HepG2 (cell line): ENCODE measurements at regions not wholly inside any gene's neighbourhood (a gene's known extent, or its start where the extent isn't known, plus 50 kb on each side); places are given as distances from the start of the nearest gene placed in this dataset.

ENCODE experiments used
- ATAC-seq: fragments of 200-7000 bp; cut with Tn5 transposase; 3 replicates; pipeline ENCODE4 v1.9.1; 2020; ENCODE audit warnings: mild to moderate bottlenecking, moderate library complexity
- BruUV-seq: library from RNA; stranded (reverse); fragments of 400-500 nt; replicated peaks from 2 replicates; lab custom pipeline; 2021; lab: Mats Ljungman, UMichigan
- CTCF ChIA-PET: fragments of 300-600 bp; formaldehyde crosslinking; extraction: SDS; loops from one replicate; lab custom pipeline; 2021; ENCODE audit warnings: low total read pairs, inconsistent platforms, low intra/inter-chr PET ratio; lab: Yijun Ruan, JAX
- POLR2A ChIA-PET: fragments of 350-600 bp; sonication (Branson Sonifier 250); formaldehyde crosslinking; loops from one replicate; lab custom pipeline; 2020; ENCODE audit warnings: antibody characterized with exemption, inconsistent platforms; lab: Yijun Ruan, JAX
- DNase-seq: peaks from one replicate; pipeline ENCODE4 v3.0.0-alpha.2; 2015; ENCODE audit warnings: low spot score
- FAIRE-seq: peaks from 3 replicates; lab custom pipeline; 2011; peaks lifted over from hg19 to GRCh38; lab: Jason Lieb, UNC
- H2AFZ ChIP-seq: one replicate; pipeline ENCODE4 v1.6.1; 2011; ENCODE audit warnings: low read length, inconsistent platforms
- H3K27ac ChIP-seq: fragments of 300-600 bp; 3 replicates; pipeline ENCODE4 v1.8.0; 2011; ENCODE audit warnings: mixed run types, mild to moderate bottlenecking, mixed read lengths, low read length, inconsistent platforms; ENCODE audit not compliant: insufficient read depth; ENCODE audit errors: extremely low read length
- H3K27me3 ChIP-seq, 2 experiments: fragments of 200-600 bp in 1 of 2; 2 replicates in 1 of 2; 3 replicates in 1 of 2; pipeline versions ENCODE4 v1.6.0 to v1.8.0; 2011; ENCODE audit warnings: low read length in 2 of 2, mild to moderate bottlenecking in 2 of 2, moderate library complexity in 2 of 2, inconsistent platforms in 1 of 2; ENCODE audit not compliant: insufficient read depth in 2 of 2, control insufficient read depth in 1 of 2
- H3K36me3 ChIP-seq, 2 experiments: fragments of 200-600 bp in 1 of 2; replicated peaks in 1 of 2; 2 replicates in 1 of 2; 3 replicates in 1 of 2; pipeline versions ENCODE4 v1.5.1 to v1.8.0; 2011; ENCODE audit warnings: low read length in 2 of 2, inconsistent platforms in 1 of 2; ENCODE audit not compliant: insufficient read depth in 2 of 2, control insufficient read depth in 1 of 2
- H3K4me1 ChIP-seq: 2 replicates; pipeline ENCODE4 v1.5.1; 2012; ENCODE audit warnings: low read length, inconsistent platforms; ENCODE audit not compliant: insufficient read depth
- H3K4me2 ChIP-seq: 2 replicates; pipeline ENCODE4 v1.6.0; 2011; ENCODE audit warnings: low read depth, low read length, inconsistent platforms
- H3K4me3 ChIP-seq, 3 experiments: fragments of 200-600 bp in 1 of 3; sonication (generic), shearing (Covaris generic) in 1 of 3; replicated peaks in 1 of 3; 2 replicates each; pipeline ENCODE4 v1.5.1; 2011 to 2016; ENCODE audit warnings: low read length in 3 of 3, inconsistent platforms in 2 of 3, low read depth in 2 of 3, mild to moderate bottlenecking in 2 of 3, control low read depth in 1 of 3, mixed read lengths in 1 of 3; ENCODE audit not compliant: insufficient read depth in 1 of 3
- H3K79me2 ChIP-seq: one replicate; pipeline ENCODE4 v1.6.1; 2011; ENCODE audit warnings: low read length, inconsistent platforms; ENCODE audit not compliant: insufficient read depth
- H3K9ac ChIP-seq: 2 replicates; pipeline ENCODE4 v1.6.0; 2011; ENCODE audit warnings: mild to moderate bottlenecking, low read depth, low read length, inconsistent platforms; ENCODE audit not compliant: insufficient read depth
- H3K9me3 ChIP-seq: 2 replicates; pipeline ENCODE4 v1.5.1; 2012; ENCODE audit warnings: mild to moderate bottlenecking, low read length
- H4K20me1 ChIP-seq: 2 replicates; pipeline ENCODE4 v1.6.0; 2011; ENCODE audit warnings: inconsistent platforms, mild to moderate bottlenecking, low read length, moderate library complexity; ENCODE audit not compliant: insufficient read depth
- HMGA1 ChIP-seq: sonication (generic); formaldehyde crosslinking; conservative IDR thresholded peaks from 2 replicates; pipeline ENCODE4 v1.4.0; 2020; ENCODE audit warnings: missing genetic modification reagents
- SOX13 ChIP-seq, 3 experiments: fragments of 450-650 bp in 1 of 3; sonication (generic) in 1 of 3; formaldehyde crosslinking in 1 of 3; IDR thresholded peaks in 2 of 3; conservative IDR thresholded peaks in 1 of 3; 2 replicates each; pipeline versions ENCODE4 v1.5.0 to v1.6.1; 2016 to 2020; ENCODE audit warnings: antibody characterized with exemption in 1 of 3, mild to moderate bottlenecking in 1 of 3, missing compliant biosample characterization in 1 of 3, missing genetic modification reagents in 1 of 3, moderate library complexity in 1 of 3
- ZIK1 ChIP-seq: sonication (generic); formaldehyde crosslinking; IDR thresholded peaks from 2 replicates; pipeline ENCODE4 v1.5.0; 2020; ENCODE audit warnings: mild to moderate bottlenecking, low read depth, missing genetic modification reagents, borderline replicate concordance
- ZNF205 ChIP-seq: IDR thresholded peaks from 2 replicates; pipeline ENCODE4 v1.6.1; 2018; ENCODE audit warnings: missing biosample characterization, missing genetic modification reagents
- ZNF572 ChIP-seq: sonication (generic); formaldehyde crosslinking; IDR thresholded peaks from 2 replicates; pipeline ENCODE4 v1.5.1; 2020; ENCODE audit warnings: mild to moderate bottlenecking, missing genetic modification reagents
- ZNF616 ChIP-seq: sonication (generic); formaldehyde crosslinking; IDR thresholded peaks from 2 replicates; pipeline ENCODE4 v1.5.0; 2020; ENCODE audit warnings: low read depth, mild to moderate bottlenecking, missing genetic modification reagents
- WGBS: methylation state at CpG from one replicate; pipeline ENCODE4 v1.1.6; 2017; ENCODE audit warnings: low lambda C conversion rate; 5-methylcytosine and 5-hydroxymethylcytosine counted together
- in situ Hi-C: cut with HindIII; loops from 2 replicates; pipeline ENCODE4 v1.10.0; 2017; ENCODE audit warnings: low pct_unique_long_range_greater_than_20kb; ENCODE audit not compliant: extremely low pct_ligation_motif_present
- intact Hi-C: fragments of 100-400 bp; cut with micrococcal nuclease; formaldehyde crosslinking; loops from one replicate; pipeline ENCODE4 v1.10.0; 2022; ENCODE audit not compliant: unreplicated experiment
- TF ChIP-seq, protein P1 (sequence below): IDR thresholded peaks from 2 replicates; pipeline ENCODE4 v1.6.1; 2012; ENCODE audit warnings: low read length, improper control_type of control experiment
- TF ChIP-seq, protein P2 (sequence below): IDR thresholded peaks from 2 replicates; pipeline ENCODE4 v1.6.1; 2012; ENCODE audit warnings: low read depth, low read length, improper control_type of control experiment
- TF ChIP-seq, protein P3 (sequence below): sonication (generic); formaldehyde crosslinking; IDR thresholded peaks from 2 replicates; pipeline ENCODE4 v1.5.0; 2020; ENCODE audit warnings: missing genetic modification reagents, mild to moderate bottlenecking, borderline replicate concordance

GRCh38 chr13:105921711-105922110, 613.8 kb downstream of the EFNB2 start:
- POLR2A ChIA-PET, result no interaction called here
- H3K27ac ChIP-seq, result no peak overlapping the region

More at GRCh38 chr13:105921711-105922110, 613.8 kb downstream of the EFNB2 start:
- in situ Hi-C loops, result no loop called here
- Histone ChIP-seq H3K79me2 (no peaks in the 10 kb centered on the region), H3K27me3 (no peaks in the 10 kb centered on the region; a peak in 1 of 5 replicates), H4K20me1 (no peaks in the 10 kb centered on the region), H2AFZ (no peak overlapping the region), H3K4me3 (no peak overlapping the region), H3K9ac (no peak overlapping the region), H3K4me2 (no peak overlapping the region), H3K36me3 (no peaks in the 10 kb centered on the region), H3K4me1 (no peaks in the 10 kb centered on the region)
- BruUV-seq, result no TSS peak
- WGBS, result 4% methylated on average over 3 of the region's 3 CpGs
- CTCF ChIA-PET, result no interaction called here
- FAIRE-seq, result no peak
- intact Hi-C loops, result no loop called here
- TF ChIP-seq, protein P1, sequence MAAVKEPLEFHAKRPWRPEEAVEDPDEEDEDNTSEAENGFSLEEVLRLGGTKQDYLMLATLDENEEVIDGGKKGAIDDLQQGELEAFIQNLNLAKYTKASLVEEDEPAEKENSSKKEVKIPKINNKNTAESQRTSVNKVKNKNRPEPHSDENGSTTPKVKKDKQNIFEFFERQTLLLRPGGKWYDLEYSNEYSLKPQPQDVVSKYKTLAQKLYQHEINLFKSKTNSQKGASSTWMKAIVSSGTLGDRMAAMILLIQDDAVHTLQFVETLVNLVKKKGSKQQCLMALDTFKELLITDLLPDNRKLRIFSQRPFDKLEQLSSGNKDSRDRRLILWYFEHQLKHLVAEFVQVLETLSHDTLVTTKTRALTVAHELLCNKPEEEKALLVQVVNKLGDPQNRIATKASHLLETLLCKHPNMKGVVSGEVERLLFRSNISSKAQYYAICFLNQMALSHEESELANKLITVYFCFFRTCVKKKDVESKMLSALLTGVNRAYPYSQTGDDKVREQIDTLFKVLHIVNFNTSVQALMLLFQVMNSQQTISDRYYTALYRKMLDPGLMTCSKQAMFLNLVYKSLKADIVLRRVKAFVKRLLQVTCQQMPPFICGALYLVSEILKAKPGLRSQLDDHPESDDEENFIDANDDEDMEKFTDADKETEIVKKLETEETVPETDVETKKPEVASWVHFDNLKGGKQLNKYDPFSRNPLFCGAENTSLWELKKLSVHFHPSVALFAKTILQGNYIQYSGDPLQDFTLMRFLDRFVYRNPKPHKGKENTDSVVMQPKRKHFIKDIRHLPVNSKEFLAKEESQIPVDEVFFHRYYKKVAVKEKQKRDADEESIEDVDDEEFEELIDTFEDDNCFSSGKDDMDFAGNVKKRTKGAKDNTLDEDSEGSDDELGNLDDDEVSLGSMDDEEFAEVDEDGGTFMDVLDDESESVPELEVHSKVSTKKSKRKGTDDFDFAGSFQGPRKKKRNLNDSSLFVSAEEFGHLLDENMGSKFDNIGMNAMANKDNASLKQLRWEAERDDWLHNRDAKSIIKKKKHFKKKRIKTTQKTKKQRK, result no peak
- TF ChIP-seq ZNF616 (no peak), HMGA1 (no peak), SOX13 (IDR thresholded peaks at IDR 0.05) (no peak), SOX13 (CRISPR knock-in tag; conservative IDR thresholded peaks at IDR 0.05 in 1 of 2, IDR thresholded peaks at IDR 0.05 in 1 of 2) (no peak), ZNF572 (CRISPR knock-in tag) (no peak), ZIK1 (CRISPR knock-in tag) (no peak), ZNF205 (CRISPR knock-in tag) (no peak)
- TF ChIP-seq, protein P2, sequence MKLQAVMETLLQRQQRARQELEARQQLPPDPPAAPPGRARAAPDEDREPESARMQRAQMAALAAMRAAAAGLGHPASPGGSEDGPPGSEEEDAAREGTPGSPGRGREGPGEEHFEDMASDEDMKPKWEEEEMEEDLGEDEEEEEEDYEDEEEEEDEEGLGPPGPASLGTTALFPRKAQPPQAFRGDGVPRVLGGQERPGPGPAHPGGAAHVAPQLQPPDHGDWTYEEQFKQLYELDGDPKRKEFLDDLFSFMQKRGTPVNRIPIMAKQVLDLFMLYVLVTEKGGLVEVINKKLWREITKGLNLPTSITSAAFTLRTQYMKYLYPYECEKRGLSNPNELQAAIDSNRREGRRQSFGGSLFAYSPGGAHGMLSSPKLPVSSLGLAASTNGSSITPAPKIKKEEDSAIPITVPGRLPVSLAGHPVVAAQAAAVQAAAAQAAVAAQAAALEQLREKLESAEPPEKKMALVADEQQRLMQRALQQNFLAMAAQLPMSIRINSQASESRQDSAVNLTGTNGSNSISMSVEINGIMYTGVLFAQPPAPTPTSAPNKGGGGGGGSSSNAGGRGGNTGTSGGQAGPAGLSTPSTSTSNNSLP, result no peak
- TF ChIP-seq, protein P3, sequence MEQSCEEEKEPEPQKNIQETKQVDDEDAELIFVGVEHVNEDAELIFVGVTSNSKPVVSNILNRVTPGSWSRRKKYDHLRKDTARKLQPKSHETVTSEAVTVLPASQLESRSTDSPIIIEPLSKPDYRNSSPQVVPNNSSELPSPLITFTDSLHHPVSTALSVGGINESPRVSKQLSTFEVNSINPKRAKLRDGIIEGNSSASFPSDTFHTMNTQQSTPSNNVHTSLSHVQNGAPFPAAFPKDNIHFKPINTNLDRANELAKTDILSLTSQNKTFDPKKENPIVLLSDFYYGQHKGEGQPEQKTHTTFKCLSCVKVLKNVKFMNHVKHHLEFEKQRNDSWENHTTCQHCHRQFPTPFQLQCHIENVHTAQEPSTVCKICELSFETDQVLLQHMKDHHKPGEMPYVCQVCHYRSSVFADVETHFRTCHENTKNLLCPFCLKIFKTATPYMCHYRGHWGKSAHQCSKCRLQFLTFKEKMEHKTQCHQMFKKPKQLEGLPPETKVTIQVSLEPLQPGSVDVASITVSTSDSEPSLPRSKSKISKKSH (CRISPR knock-in tag), result no peak
- TF ChIP-seq, all 625 proteins: peak for 0
- no peaks in the 10 kb centered on the region; the same call in 1 of the 2 replicates for H3K9me3 ChIP-seq
- ATAC-seq, result no peak
- DNase-seq, result no peak
